ENCODE measurements at regions not wholly inside any gene's neighbourhood (a gene's known extent, or its start where the extent isn't known, plus 50 kb on each side); places are given as distances from the start of the nearest gene placed in this dataset.
"Not testable (repeated sequence)": the region's sequence is repeated elsewhere in the genome, so short reads cannot be mapped to it uniquely, and the experiment has no call there.

- H3K4me1 ChIP-seq (ENCODE audit: control insufficient read depth, insufficient read depth, low read length); DNase-seq (ENCODE audit: low read depth, low spot score); H3K27ac ChIP-seq (ENCODE audit: low read length); H3K4me3 ChIP-seq (ENCODE audit: low read length); H3K27me3 ChIP-seq (ENCODE audit: control insufficient read depth, insufficient read depth, low read length); H3K36me3 ChIP-seq (ENCODE audit: control insufficient read depth, insufficient read depth, low read length); H3K9me3 ChIP-seq (ENCODE audit: control insufficient read depth, insufficient read depth, low read length): not testable (repeated sequence)
- WGBS (ENCODE audit: insufficient coverage, insufficient read length), result no CpG with 5 or more reads among the region's 2 CpGs
Observed at GRCh38 chr2:95707161-95707560, 115.4 kb downstream of the TRIM43 start.

- H3K27ac ChIP-seq (ENCODE audit: low read length), result no peak overlapping the region
- no peaks in the 10 kb centered on the region for H3K36me3 ChIP-seq (ENCODE audit: control insufficient read depth, insufficient read depth, low read length)
- H3K4me1 ChIP-seq (ENCODE audit: control insufficient read depth, insufficient read depth, low read length), result no peaks in the 10 kb centered on the region
- H3K9me3 ChIP-seq (ENCODE audit: control insufficient read depth, insufficient read depth, low read length), result peaks cover 3% of the 10 kb centered on the region
- H3K4me3 ChIP-seq (ENCODE audit: low read length), result no peak overlapping the region
- no CpG with 5 or more reads among the region's 5 CpGs for WGBS (ENCODE audit: insufficient coverage, insufficient read length)
- H3K27me3 ChIP-seq (ENCODE audit: control insufficient read depth, insufficient read depth, low read length), result no peaks in the 10 kb centered on the region
- DNase-seq (ENCODE audit: low read depth, low spot score), result no peak
Observed at GRCh38 chr2:95707837-95708236, 116.0 kb downstream of the TRIM43 start.

DNA sequence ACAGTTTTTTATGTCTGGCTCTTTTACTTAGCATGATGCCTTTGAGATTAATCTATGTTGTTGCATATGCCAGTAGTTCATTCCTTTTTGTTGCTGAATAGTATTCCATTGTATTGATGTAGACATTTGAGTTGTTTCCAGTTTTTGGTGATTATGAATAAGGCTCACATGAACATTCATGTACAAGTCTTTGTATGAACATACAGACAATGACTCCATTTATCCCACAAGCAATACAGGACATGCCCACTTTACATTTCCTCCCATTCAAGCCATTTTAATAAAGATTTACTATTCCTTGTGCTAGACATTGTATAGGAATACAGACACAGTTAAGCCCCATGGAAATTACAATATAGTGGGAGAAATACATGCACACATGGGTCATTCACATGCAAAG, 118.0 kb downstream of the TRIM43 start:
- no peak for DNase-seq (ENCODE audit: low read depth, low spot score)
- Histone ChIP-seq H3K4me3 (ENCODE audit: low read length) (no peak overlapping the region), H3K36me3 (ENCODE audit: control insufficient read depth, insufficient read depth, low read length) (no peaks in the 10 kb centered on the region), H3K9me3 (ENCODE audit: control insufficient read depth, insufficient read depth, low read length) (peaks cover 6% of the 10 kb centered on the region), H3K27ac (ENCODE audit: low read length) (no peak overlapping the region), H3K4me1 (ENCODE audit: control insufficient read depth, insufficient read depth, low read length) (no peaks in the 10 kb centered on the region), H3K27me3 (ENCODE audit: control insufficient read depth, insufficient read depth, low read length) (no peaks in the 10 kb centered on the region)

- not testable (repeated sequence) for H3K27ac ChIP-seq (ENCODE audit: low read length); H3K27me3 ChIP-seq (ENCODE audit: control insufficient read depth, insufficient read depth, low read length); H3K9me3 ChIP-seq (ENCODE audit: control insufficient read depth, insufficient read depth, low read length); DNase-seq (ENCODE audit: low read depth, low spot score); H3K4me3 ChIP-seq (ENCODE audit: low read length); H3K36me3 ChIP-seq (ENCODE audit: control insufficient read depth, insufficient read depth, low read length); H3K4me1 ChIP-seq (ENCODE audit: control insufficient read depth, insufficient read depth, low read length)
- no CpG with 5 or more reads among the region's 11 CpGs for WGBS (ENCODE audit: insufficient coverage, insufficient read length)
Observed at GRCh38 chr2:95713470-95714177, 121.8 kb downstream of the TRIM43 start.

- H3K27me3 ChIP-seq (ENCODE audit: control insufficient read depth, insufficient read depth, low read length); H3K4me1 ChIP-seq (ENCODE audit: control insufficient read depth, insufficient read depth, low read length); H3K9me3 ChIP-seq (ENCODE audit: control insufficient read depth, insufficient read depth, low read length); DNase-seq (ENCODE audit: low read depth, low spot score); H3K27ac ChIP-seq (ENCODE audit: low read length); H3K36me3 ChIP-seq (ENCODE audit: control insufficient read depth, insufficient read depth, low read length); H3K4me3 ChIP-seq (ENCODE audit: low read length): not testable (repeated sequence)
- no CpG with 5 or more reads among the region's 1 CpG for WGBS (ENCODE audit: insufficient coverage, insufficient read length)
Observed at GRCh38 chr2:95714398-95714797, 122.6 kb downstream of the TRIM43 start.

- DNase-seq (ENCODE audit: low read depth, low spot score), result no peak
- no CpG with 5 or more reads among the region's 8 CpGs for WGBS (ENCODE audit: insufficient coverage, insufficient read length)
- Histone ChIP-seq H3K27ac (ENCODE audit: low read length) (no peak overlapping the region), H3K27me3 (ENCODE audit: control insufficient read depth, insufficient read depth, low read length) (no peaks in the 10 kb centered on the region), H3K9me3 (ENCODE audit: control insufficient read depth, insufficient read depth, low read length) (peaks cover 9% of the 10 kb centered on the region), H3K36me3 (ENCODE audit: control insufficient read depth, insufficient read depth, low read length) (no peaks in the 10 kb centered on the region), H3K4me1 (ENCODE audit: control insufficient read depth, insufficient read depth, low read length) (no peaks in the 10 kb centered on the region), H3K4me3 (ENCODE audit: low read length) (no peak overlapping the region)
Observed at GRCh38 chr2:95719473-95720060, 127.8 kb downstream of the TRIM43 start.

DNA sequence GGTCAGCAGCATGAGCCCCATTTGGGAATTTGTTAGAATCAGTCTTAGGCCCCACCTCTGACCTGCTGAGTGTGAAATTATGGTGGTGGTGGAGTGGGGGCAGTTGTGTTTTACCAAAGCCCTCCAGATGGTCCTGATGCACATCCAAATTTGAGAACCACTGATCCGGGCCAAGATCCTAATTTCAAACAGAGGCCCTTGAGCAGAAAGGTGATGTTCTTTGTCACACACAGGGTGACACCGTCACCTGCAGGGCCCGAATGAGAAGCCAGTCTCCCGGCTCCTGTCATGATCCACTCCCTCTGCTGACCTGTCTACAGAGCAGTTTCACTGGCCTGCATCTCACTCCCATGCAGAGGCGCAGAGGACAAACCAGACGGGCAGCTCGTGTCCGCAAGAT, 129.9 kb downstream of the TRIM43 start:
- H3K27me3 ChIP-seq (ENCODE audit: control insufficient read depth, insufficient read depth, low read length), result no peaks in the 10 kb centered on the region
- no peaks in the 10 kb centered on the region for H3K36me3 ChIP-seq (ENCODE audit: control insufficient read depth, insufficient read depth, low read length)
- DNase-seq (ENCODE audit: low read depth, low spot score), result no peak
- no peak overlapping the region for H3K4me3 ChIP-seq (ENCODE audit: low read length)
- H3K27ac ChIP-seq (ENCODE audit: low read length), result no peak overlapping the region
- H3K4me1 ChIP-seq (ENCODE audit: control insufficient read depth, insufficient read depth, low read length), result no peaks in the 10 kb centered on the region
- WGBS (ENCODE audit: insufficient coverage, insufficient read length), result no CpG with 5 or more reads among the region's 8 CpGs
- peaks cover 9% of the 10 kb centered on the region for H3K9me3 ChIP-seq (ENCODE audit: control insufficient read depth, insufficient read depth, low read length)

- peaks cover 9% of the 10 kb centered on the region for H3K9me3 ChIP-seq (ENCODE audit: control insufficient read depth, insufficient read depth, low read length)
- no peak for DNase-seq (ENCODE audit: low read depth, low spot score)
- WGBS (ENCODE audit: insufficient coverage, insufficient read length), result no CpG with 5 or more reads among the region's 11 CpGs
- no peaks in the 10 kb centered on the region for H3K4me1 ChIP-seq (ENCODE audit: control insufficient read depth, insufficient read depth, low read length)
- H3K27ac ChIP-seq (ENCODE audit: low read length), result no peak overlapping the region
- H3K27me3 ChIP-seq (ENCODE audit: control insufficient read depth, insufficient read depth, low read length), result no peaks in the 10 kb centered on the region
- H3K4me3 ChIP-seq (ENCODE audit: low read length), result no peak overlapping the region
- H3K36me3 ChIP-seq (ENCODE audit: control insufficient read depth, insufficient read depth, low read length), result no peaks in the 10 kb centered on the region
Observed at GRCh38 chr2:95722131-95722697, 130.4 kb downstream of the TRIM43 start.

DNA sequence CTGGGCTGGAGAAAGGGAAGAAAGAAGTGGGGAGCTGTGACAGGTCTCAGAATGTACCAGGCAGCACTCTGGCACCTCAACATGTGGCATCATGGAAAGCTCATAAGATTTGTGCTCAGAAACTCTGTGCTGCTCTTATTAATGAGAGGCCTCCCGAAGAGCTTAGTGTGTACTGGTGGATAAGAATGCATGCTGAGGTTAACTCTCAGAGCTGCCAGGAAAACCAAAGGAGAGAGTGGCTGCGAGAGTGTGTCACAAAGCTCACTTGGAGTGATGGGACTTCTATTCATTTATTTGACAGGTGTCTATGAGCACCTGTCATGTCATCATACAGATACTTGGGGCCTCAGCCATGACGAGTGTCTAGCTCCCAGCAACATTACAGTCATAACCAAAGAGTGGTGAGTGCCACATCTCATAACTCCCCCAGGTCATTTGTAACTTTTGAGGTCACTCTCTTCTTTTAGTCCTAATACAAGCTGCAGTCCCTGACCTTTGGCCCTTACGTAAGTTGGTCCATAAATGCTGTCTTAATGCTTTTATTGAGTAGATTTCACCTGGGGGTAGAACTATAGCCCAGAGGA, 131.9 kb downstream of the TRIM43 start:
- not testable (repeated sequence) for H3K9me3 ChIP-seq (ENCODE audit: control insufficient read depth, insufficient read depth, low read length); DNase-seq (ENCODE audit: low read depth, low spot score); H3K4me3 ChIP-seq (ENCODE audit: low read length); H3K27ac ChIP-seq (ENCODE audit: low read length); H3K27me3 ChIP-seq (ENCODE audit: control insufficient read depth, insufficient read depth, low read length); H3K4me1 ChIP-seq (ENCODE audit: control insufficient read depth, insufficient read depth, low read length); H3K36me3 ChIP-seq (ENCODE audit: control insufficient read depth, insufficient read depth, low read length)
- no CpG with 5 or more reads among the region's 4 CpGs for WGBS (ENCODE audit: insufficient coverage, insufficient read length)

DNA sequence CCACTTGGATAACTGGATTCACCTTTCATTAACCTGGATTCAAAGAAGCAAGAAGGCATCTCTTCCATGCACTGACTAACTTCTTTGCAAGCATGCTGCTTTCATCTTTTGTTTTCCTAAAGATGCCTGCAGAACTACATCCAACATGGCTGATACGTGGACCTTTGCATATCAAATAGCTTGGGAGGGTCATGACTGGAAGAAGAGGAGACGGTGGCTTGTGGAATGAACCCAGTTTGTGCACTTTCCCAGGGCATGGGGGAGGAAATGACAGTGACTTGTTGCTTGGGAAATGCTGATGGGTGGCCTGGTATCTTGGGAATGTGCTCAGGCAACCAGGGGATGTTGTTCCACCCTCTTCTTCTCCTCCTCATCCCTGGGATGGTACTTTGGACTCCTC, 133.4 kb downstream of the TRIM43 start:
- not testable (repeated sequence) for H3K4me3 ChIP-seq (ENCODE audit: low read length); H3K27ac ChIP-seq (ENCODE audit: low read length); H3K9me3 ChIP-seq (ENCODE audit: control insufficient read depth, insufficient read depth, low read length); DNase-seq (ENCODE audit: low read depth, low spot score); H3K36me3 ChIP-seq (ENCODE audit: control insufficient read depth, insufficient read depth, low read length); H3K4me1 ChIP-seq (ENCODE audit: control insufficient read depth, insufficient read depth, low read length); H3K27me3 ChIP-seq (ENCODE audit: control insufficient read depth, insufficient read depth, low read length)
- no CpG with 5 or more reads among the region's 2 CpGs for WGBS (ENCODE audit: insufficient coverage, insufficient read length)

All from iPS DF 6.9 (cell line).